ENCODE measurements at regions not wholly inside any gene's neighbourhood (a gene's known extent, or its start where the extent isn't known, plus 50 kb on each side); places are given as distances from the start of the nearest gene placed in this dataset.

- no peak for TF ChIP-seq CTCF (IDR thresholded peaks at IDR 0.05; ENCODE audit: low read depth, low read length)
- TF ChIP-seq EZH2phosphoT487 (IDR thresholded peaks at IDR 0.05; ENCODE audit: low read depth), result no peak
Measured at GRCh38 chr11:26095340-26095739, 236.6 kb upstream of the ANO3 start.
